OCI-LY7 (cell line): ENCODE measurements at regions not wholly inside any gene's neighbourhood (a gene's known extent, or its start where the extent isn't known, plus 50 kb on each side); places are given as distances from the start of the nearest gene placed in this dataset.

Source experiments
- BruUV-seq: library from RNA; stranded (reverse); fragments of 400-500 nt; replicated peaks from 2 replicates; lab custom pipeline; 2021; lab: Mats Ljungman, UMichigan
- CTCF ChIA-PET: fragments of 300-600 bp; sonication (Branson Sonifier 250); formaldehyde crosslinking; loops from one replicate; lab custom pipeline; 2022; ENCODE audit warnings: antibody characterized with exemption; ENCODE audit not compliant: unreplicated experiment; lab: Charles Lee
- POLR2A ChIA-PET: fragments of 300-600 bp; sonication (Branson Sonifier 250); formaldehyde crosslinking; loops from one replicate; lab custom pipeline; 2022; ENCODE audit warnings: antibody characterized with exemption; lab: Charles Lee
- DNase-seq: peaks from one replicate; pipeline ENCODE4 v3.0.0-alpha.2; 2015; ENCODE audit warnings: low spot score
- H2AFZ ChIP-seq: fragments of 200-600 bp; sonication (generic), shearing (Covaris generic); 2 replicates; pipeline ENCODE4 v1.6.1; 2014; ENCODE audit warnings: mild to moderate bottlenecking, antibody characterized with exemption, low read length, moderate library complexity
- H3K27ac ChIP-seq: fragments of 200-600 bp; sonication (generic); 2 replicates; pipeline ENCODE4 v1.5.1; 2014; ENCODE audit warnings: mixed run types, low read depth, mild to moderate bottlenecking, moderate library complexity, low read length, inconsistent platforms; ENCODE audit not compliant: poor library complexity, severe bottlenecking
- H3K36me3 ChIP-seq: fragments of 200-600 bp; sonication (generic); 2 replicates; pipeline ENCODE4 v1.6.1; 2014; ENCODE audit warnings: mild to moderate bottlenecking, antibody characterized with exemption, low read length, moderate library complexity, mixed read lengths; ENCODE audit not compliant: insufficient read depth
- H3K4me1 ChIP-seq: fragments of 200-600 bp; sonication (generic); 2 replicates; pipeline ENCODE4 v1.5.1; 2014; ENCODE audit warnings: mild to moderate bottlenecking, low read length; ENCODE audit not compliant: insufficient read depth, poor library complexity, severe bottlenecking
- H3K4me2 ChIP-seq: fragments of 200-600 bp; sonication (generic); 2 replicates; pipeline ENCODE4 v1.6.1; 2014; ENCODE audit warnings: mild to moderate bottlenecking, low read length
- H3K4me3 ChIP-seq: fragments of 200-600 bp; sonication (generic); 2 replicates; pipeline ENCODE4 v1.5.1; 2014; ENCODE audit warnings: mild to moderate bottlenecking, low read depth, low read length; ENCODE audit not compliant: poor library complexity, severe bottlenecking
- H3K79me2 ChIP-seq: fragments of 200-600 bp; sonication (generic); 2 replicates; pipeline ENCODE4 v1.6.1; 2016; ENCODE audit warnings: low read depth, mild to moderate bottlenecking, low read length, moderate library complexity, mixed read lengths; ENCODE audit not compliant: insufficient read depth
- H3K9me2 ChIP-seq: fragments of 200-600 bp; sonication (generic); 2 replicates; pipeline ENCODE4 v1.6.1; 2016; ENCODE audit warnings: mild to moderate bottlenecking, low read length, mixed read lengths; ENCODE audit not compliant: insufficient read depth
- H3K9me3 ChIP-seq: fragments of 200-600 bp; sonication (generic); 2 replicates; pipeline ENCODE4 v1.6.1; 2014; ENCODE audit warnings: mild to moderate bottlenecking, mixed run types, low read length, mixed read lengths
- H4K20me1 ChIP-seq: fragments of 200-600 bp; sonication (generic); 2 replicates; pipeline ENCODE4 v1.6.1; 2014; ENCODE audit warnings: mild to moderate bottlenecking, antibody characterized with exemption, low read length, moderate library complexity, mixed read lengths; ENCODE audit not compliant: insufficient read depth
- EZH2phosphoT487 ChIP-seq: fragments of 200-600 bp; sonication (generic); IDR thresholded peaks from 2 replicates; pipeline ENCODE4 v1.6.1; 2018; ENCODE audit warnings: low read depth, borderline replicate concordance, mild to moderate bottlenecking, mixed run types, antibody characterized with exemption, low read length, moderate library complexity, mixed read lengths
- intact Hi-C: fragments of 100-400 bp; cut with micrococcal nuclease; formaldehyde crosslinking; loops from one replicate; pipeline ENCODE4 v1.10.0; 2022; ENCODE audit not compliant: unreplicated experiment
- TF ChIP-seq, protein P1 (sequence below): fragments of 200-600 bp; sonication (generic); conservative IDR thresholded peaks from 2 replicates; pipeline ENCODE4 v1.5.1; 2014; ENCODE audit warnings: mild to moderate bottlenecking, antibody characterized with exemption, low read length, moderate library complexity, mixed read lengths

DNA sequence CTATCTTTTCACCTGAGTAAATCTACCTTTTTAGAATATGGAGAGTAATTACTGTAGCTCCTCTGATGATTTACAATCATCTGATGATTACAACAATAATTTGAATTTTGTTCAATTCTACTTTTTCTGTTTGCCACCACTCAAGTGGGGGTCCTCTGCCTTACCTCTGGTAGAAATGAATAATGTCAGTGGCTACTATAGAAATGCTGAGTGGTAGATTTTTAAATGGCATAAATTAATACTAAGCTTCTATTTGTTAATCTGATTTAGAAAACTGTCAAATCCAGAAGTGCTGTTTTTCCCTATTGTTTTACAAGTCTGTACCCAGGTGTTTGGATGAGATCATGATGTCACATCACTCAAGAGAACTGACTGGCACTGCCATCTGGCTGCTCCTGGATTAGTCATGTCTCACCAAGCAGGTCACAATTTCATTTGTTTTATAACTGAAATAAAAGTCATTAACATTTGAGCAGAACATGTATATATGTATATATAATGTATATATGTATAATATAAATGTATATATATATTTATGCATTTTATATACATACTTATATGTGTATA lies 494.8 kb downstream of the TBC1D4 start:
- Histone ChIP-seq H3K27ac (no peak overlapping the region), H3K79me2 (no peaks in the 10 kb centered on the region), H3K36me3 (no peaks in the 10 kb centered on the region), H3K4me2 (no peak overlapping the region), H3K9me3 (no peaks in the 10 kb centered on the region), H3K9me2 (no peaks in the 10 kb centered on the region), H3K4me1 (no peaks in the 10 kb centered on the region), H3K4me3 (no peak overlapping the region), H2AFZ (no peak overlapping the region), H4K20me1 (no peaks in the 10 kb centered on the region)
- TF ChIP-seq EZH2phosphoT487 = no peak
- TF ChIP-seq, protein P1, sequence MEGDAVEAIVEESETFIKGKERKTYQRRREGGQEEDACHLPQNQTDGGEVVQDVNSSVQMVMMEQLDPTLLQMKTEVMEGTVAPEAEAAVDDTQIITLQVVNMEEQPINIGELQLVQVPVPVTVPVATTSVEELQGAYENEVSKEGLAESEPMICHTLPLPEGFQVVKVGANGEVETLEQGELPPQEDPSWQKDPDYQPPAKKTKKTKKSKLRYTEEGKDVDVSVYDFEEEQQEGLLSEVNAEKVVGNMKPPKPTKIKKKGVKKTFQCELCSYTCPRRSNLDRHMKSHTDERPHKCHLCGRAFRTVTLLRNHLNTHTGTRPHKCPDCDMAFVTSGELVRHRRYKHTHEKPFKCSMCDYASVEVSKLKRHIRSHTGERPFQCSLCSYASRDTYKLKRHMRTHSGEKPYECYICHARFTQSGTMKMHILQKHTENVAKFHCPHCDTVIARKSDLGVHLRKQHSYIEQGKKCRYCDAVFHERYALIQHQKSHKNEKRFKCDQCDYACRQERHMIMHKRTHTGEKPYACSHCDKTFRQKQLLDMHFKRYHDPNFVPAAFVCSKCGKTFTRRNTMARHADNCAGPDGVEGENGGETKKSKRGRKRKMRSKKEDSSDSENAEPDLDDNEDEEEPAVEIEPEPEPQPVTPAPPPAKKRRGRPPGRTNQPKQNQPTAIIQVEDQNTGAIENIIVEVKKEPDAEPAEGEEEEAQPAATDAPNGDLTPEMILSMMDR = no peak
- ChIA-PET POLR2A (interaction anchor here (0.6 kb wide), 1 partner anchor 213 kb away, joined by 3 read pairs; no protein-coding TSS in a partner anchor), CTCF (no interaction called here)
- no peak for DNase-seq
- intact Hi-C loops = no loop called here
- no TSS peak for BruUV-seq

DNA sequence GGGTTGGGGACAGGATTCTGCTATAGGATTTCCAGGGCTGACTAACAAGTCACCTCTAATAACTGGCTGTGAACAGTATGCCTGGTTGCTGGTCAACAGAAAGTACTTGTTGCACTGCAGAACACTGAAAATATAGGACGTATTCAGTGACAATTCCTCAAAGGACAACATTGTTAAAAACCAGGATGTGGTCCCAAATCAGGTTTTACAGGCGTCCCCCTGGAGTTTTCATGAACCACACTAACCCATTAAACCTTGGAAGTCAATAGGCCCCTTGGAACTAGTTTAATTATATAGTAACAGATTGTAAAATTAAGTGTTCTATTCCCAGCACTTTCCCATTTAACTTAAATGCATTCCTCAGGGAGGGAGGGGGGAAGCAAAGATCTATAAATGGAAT lies 495.4 kb downstream of the TBC1D4 start:
- BruUV-seq = no TSS peak

DNA sequence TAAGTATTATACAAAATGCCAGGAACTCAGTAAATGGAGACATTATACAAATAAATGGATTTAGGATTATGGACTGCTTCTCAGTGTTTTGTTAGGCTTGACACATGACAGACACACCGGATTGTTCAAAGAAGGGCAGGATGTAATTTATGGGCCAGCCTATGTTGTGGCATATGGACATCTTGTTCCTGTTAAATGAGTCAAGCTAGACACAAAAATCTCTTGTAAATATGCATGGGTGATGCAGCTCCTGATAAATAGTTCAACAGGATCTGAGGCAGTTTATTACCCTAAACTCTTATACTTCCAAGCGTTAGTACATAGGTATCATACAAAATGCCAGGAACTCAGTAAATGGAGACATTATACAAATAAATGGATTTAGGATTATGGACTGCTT lies 502.3 kb downstream of the TBC1D4 start:
- intact Hi-C loops = no loop called here
- no TSS peak for BruUV-seq
- TF ChIP-seq, protein P1 = no peak
- TF ChIP-seq EZH2phosphoT487 = no peak

More for the DNA sequence above, 495.4 kb downstream of the TBC1D4 start:
- DNase-seq = no peak
- ChIA-PET POLR2A (interaction anchor here (0.6 kb wide), 1 partner anchor 213 kb away, joined by 3 read pairs; no protein-coding TSS in a partner anchor), CTCF (no interaction called here)
- TF ChIP-seq, protein P1 = no peak
- TF ChIP-seq EZH2phosphoT487 = no peak
- Histone ChIP-seq H3K4me2 (no peak overlapping the region), H2AFZ (no peak overlapping the region), H3K4me3 (no peak overlapping the region), H3K4me1 (no peaks in the 10 kb centered on the region), H3K9me3 (no peaks in the 10 kb centered on the region), H3K27ac (no peak overlapping the region), H3K9me2 (no peaks in the 10 kb centered on the region), H4K20me1 (no peaks in the 10 kb centered on the region), H3K79me2 (no peaks in the 10 kb centered on the region), H3K36me3 (no peaks in the 10 kb centered on the region)
- intact Hi-C loops = no loop called here

More for the DNA sequence above, 502.3 kb downstream of the TBC1D4 start:
- ChIA-PET POLR2A (no interaction called here), CTCF (no interaction called here)
- Histone ChIP-seq H2AFZ (no peak overlapping the region), H4K20me1 (no peaks in the 10 kb centered on the region), H3K9me2 (no peaks in the 10 kb centered on the region), H3K79me2 (no peaks in the 10 kb centered on the region), H3K4me3 (no peak overlapping the region), H3K36me3 (no peaks in the 10 kb centered on the region), H3K4me1 (no peaks in the 10 kb centered on the region), H3K4me2 (no peak overlapping the region), H3K27ac (no peak overlapping the region), H3K9me3 (no peaks in the 10 kb centered on the region)
- no peak for DNase-seq
